HG03342 (cell line): ENCODE measurements at regions not wholly inside any gene's neighbourhood (a gene's known extent, or its start where the extent isn't known, plus 50 kb on each side); places are given as distances from the start of the nearest gene placed in this dataset.

Source experiments
- ATAC-seq: cut with Tn5 transposase; IDR thresholded peaks from one replicate; pipeline ENCODE4 v1.9.1; 2021; ENCODE audit warnings: mild to moderate bottlenecking, moderate library complexity; ENCODE audit not compliant: unreplicated experiment

GRCh38 chr3:161794551-161794950 lies 297.9 kb downstream of the OTOL1 start:
- no peak for ATAC-seq

- no peak for ATAC-seq
Observed at GRCh38 chr3:161796312-161796711, 299.7 kb downstream of the OTOL1 start.

- ATAC-seq, result no peak
Observed at GRCh38 chr3:161796780-161797179, 300.2 kb downstream of the OTOL1 start.

GRCh38 chr3:161798016-161798415 lies 301.4 kb downstream of the OTOL1 start:
- ATAC-seq, result no peak

GRCh38 chr3:161800985-161801559 lies 304.5 kb downstream of the OTOL1 start:
- ATAC-seq, result no peak

GRCh38 chr3:161818106-161818505 lies 321.5 kb downstream of the OTOL1 start:
- no peak for ATAC-seq

- ATAC-seq, result peak; percentile 54
Observed at GRCh38 chr3:161821591-161821990, 325.0 kb downstream of the OTOL1 start.

GRCh38 chr3:161822291-161822690 lies 325.7 kb downstream of the OTOL1 start:
- ATAC-seq, result no peak

GRCh38 chr3:161823910-161824309 lies 327.3 kb downstream of the OTOL1 start:
- ATAC-seq, result no peak

GRCh38 chr3:161838021-161838420 lies 341.4 kb downstream of the OTOL1 start:
- ATAC-seq, result no peak

GRCh38 chr3:161848376-161848775 lies 351.8 kb downstream of the OTOL1 start:
- no peak for ATAC-seq

- ATAC-seq, result peak; percentile 97
Observed at GRCh38 chr3:161851941-161852566, 355.4 kb downstream of the OTOL1 start.

- no peak for ATAC-seq
Observed at GRCh38 chr3:161852744-161853143, 356.1 kb downstream of the OTOL1 start.

- ATAC-seq, result peak; percentile 53
Observed at GRCh38 chr3:161854232-161854771, 357.7 kb downstream of the OTOL1 start.

GRCh38 chr3:161859057-161859456 lies 362.4 kb downstream of the OTOL1 start:
- ATAC-seq, result no peak

GRCh38 chr3:161859865-161860450 lies 363.4 kb downstream of the OTOL1 start:
- ATAC-seq, result no peak

- no peak for ATAC-seq
Observed at GRCh38 chr3:161863775-161864174, 367.2 kb downstream of the OTOL1 start.

- no peak for ATAC-seq
Observed at GRCh38 chr3:161866176-161866575, 369.6 kb downstream of the OTOL1 start.

GRCh38 chr3:161875483-161875882 lies 378.9 kb downstream of the OTOL1 start:
- ATAC-seq, result no peak

GRCh38 chr3:161879470-161879869 lies 382.9 kb downstream of the OTOL1 start:
- ATAC-seq, result no peak

- no peak for ATAC-seq
Observed at GRCh38 chr3:161884830-161885229, 388.2 kb downstream of the OTOL1 start.

- no peak for ATAC-seq
Observed at GRCh38 chr3:161890147-161890625, 393.6 kb downstream of the OTOL1 start.
